ENCODE measurements at regions not wholly inside any gene's neighbourhood (a gene's known extent, or its start where the extent isn't known, plus 50 kb on each side); places are given as distances from the start of the nearest gene placed in this dataset.

- ChIA-PET CTCF (no interaction called here), POLR2A (no interaction called here)
- no peak for TF ChIP-seq TARDBP (IDR thresholded peaks at IDR 0.05)
- TF ChIP-seq BHLHE40 (IDR thresholded peaks at IDR 0.05; ENCODE audit: borderline replicate concordance), result no peak
- TF ChIP-seq L3MBTL2 (conservative IDR thresholded peaks at IDR 0.05), result no peak
- DNase-seq (ENCODE audit: extremely low spot score), result no peak
These were observed 168.9 kb upstream of the NOVA1 start for GRCh38 chr14:26766726-26767125.

- no peak for TF ChIP-seq FOXK2 (IDR thresholded peaks at IDR 0.05)
- TF ChIP-seq HDGF (IDR thresholded peaks at IDR 0.05; ENCODE audit: borderline replicate concordance), result no peak
- no peak for TF ChIP-seq BHLHE40 (IDR thresholded peaks at IDR 0.05; ENCODE audit: borderline replicate concordance)
- no peak for TF ChIP-seq FOXA1 (IDR thresholded peaks at IDR 0.05)
- no peak for TF ChIP-seq ZNF384 (IDR thresholded peaks at IDR 0.05)
- no peak for TF ChIP-seq LEF1 (IDR thresholded peaks at IDR 0.05; ENCODE audit: borderline replicate concordance)
- no peak for TF ChIP-seq ARNT (IDR thresholded peaks at IDR 0.05)
- no peak for TF ChIP-seq FOXM1 (IDR thresholded peaks at IDR 0.05; ENCODE audit: borderline replicate concordance)
- TF ChIP-seq NFRKB (IDR thresholded peaks at IDR 0.05), result no peak
- ChIA-PET POLR2A (no interaction called here), CTCF (no interaction called here)
- no peak for DNase-seq (ENCODE audit: extremely low spot score)
These were observed 176.2 kb upstream of the NOVA1 start for GRCh38 chr14:26773906-26774593.

- CTCF ChIA-PET, result no interaction called here
- POLR2A ChIA-PET, result no interaction called here
- no peak for DNase-seq (ENCODE audit: extremely low spot score)
- TF ChIP-seq FOXK2 (IDR thresholded peaks at IDR 0.05) (no peak), BHLHE40 (IDR thresholded peaks at IDR 0.05; ENCODE audit: borderline replicate concordance) (no peak), SP1 (IDR thresholded peaks at IDR 0.05) (no peak), HDGF (IDR thresholded peaks at IDR 0.05; ENCODE audit: borderline replicate concordance) (no peak), TARDBP (IDR thresholded peaks at IDR 0.05) (no peak), NFRKB (IDR thresholded peaks at IDR 0.05) (no peak), SUZ12 (IDR thresholded peaks at IDR 0.05) (no peak)
These were observed 178.1 kb upstream of the NOVA1 start for GRCh38 chr14:26775765-26776563.

- TF ChIP-seq PKNOX1 (IDR thresholded peaks at IDR 0.05), result no peak
- no peak for TF ChIP-seq CTBP1 (IDR thresholded peaks at IDR 0.05; ENCODE audit: borderline replicate concordance)
- TF ChIP-seq TARDBP (IDR thresholded peaks at IDR 0.05), result no peak
- TF ChIP-seq ARNT (IDR thresholded peaks at IDR 0.05), result no peak
- no peak for TF ChIP-seq HDGF (IDR thresholded peaks at IDR 0.05; ENCODE audit: borderline replicate concordance)
- ChIA-PET POLR2A (no interaction called here), CTCF (no interaction called here)
- no peak for DNase-seq (ENCODE audit: extremely low spot score)
These were observed 193.4 kb upstream of the NOVA1 start for GRCh38 chr14:26791117-26791806.

GRCh38 chr14:26794731-26795130, 196.9 kb upstream of the NOVA1 start:
- ChIA-PET POLR2A (no interaction called here), CTCF (interaction anchor here (0.5 kb wide), 1 partner anchor 452 kb away, joined by 3 read pairs; no protein-coding TSS in a partner anchor)
- TF ChIP-seq NFRKB (IDR thresholded peaks at IDR 0.05) (no peak), LEF1 (IDR thresholded peaks at IDR 0.05; ENCODE audit: borderline replicate concordance) (no peak), L3MBTL2 (conservative IDR thresholded peaks at IDR 0.05) (no peak), BHLHE40 (IDR thresholded peaks at IDR 0.05; ENCODE audit: borderline replicate concordance) (no peak), FOXA1 (IDR thresholded peaks at IDR 0.05) (no peak), SP1 (IDR thresholded peaks at IDR 0.05) (no peak), FOXM1 (IDR thresholded peaks at IDR 0.05; ENCODE audit: borderline replicate concordance) (no peak), ARNT (IDR thresholded peaks at IDR 0.05) (no peak)
- DNase-seq (ENCODE audit: extremely low spot score), result no peak

- no peak for DNase-seq (ENCODE audit: extremely low spot score)
- POLR2A ChIA-PET, result no interaction called here
- no peak for TF ChIP-seq SUZ12 (IDR thresholded peaks at IDR 0.05)
- no peak for TF ChIP-seq SP1 (IDR thresholded peaks at IDR 0.05)
- no peak for TF ChIP-seq L3MBTL2 (conservative IDR thresholded peaks at IDR 0.05)
- TF ChIP-seq LEF1 (IDR thresholded peaks at IDR 0.05; ENCODE audit: borderline replicate concordance), result no peak
- TF ChIP-seq FOXM1 (IDR thresholded peaks at IDR 0.05; ENCODE audit: borderline replicate concordance), result no peak
- no peak for TF ChIP-seq NFRKB (IDR thresholded peaks at IDR 0.05)
- TF ChIP-seq ARNT (IDR thresholded peaks at IDR 0.05), result no peak
- no peak for TF ChIP-seq ELF4 (IDR thresholded peaks at IDR 0.05)
- no peak for TF ChIP-seq HDGF (IDR thresholded peaks at IDR 0.05; ENCODE audit: borderline replicate concordance)
- TF ChIP-seq ZNF384 (IDR thresholded peaks at IDR 0.05), result no peak
- no peak for TF ChIP-seq TARDBP (IDR thresholded peaks at IDR 0.05)
- TF ChIP-seq PKNOX1 (IDR thresholded peaks at IDR 0.05), result no peak
- no peak for TF ChIP-seq BHLHE40 (IDR thresholded peaks at IDR 0.05; ENCODE audit: borderline replicate concordance)
- no peak for TF ChIP-seq FOXK2 (IDR thresholded peaks at IDR 0.05)
- no peak for TF ChIP-seq CTBP1 (IDR thresholded peaks at IDR 0.05; ENCODE audit: borderline replicate concordance)
- CTCF ChIA-PET, result no interaction called here
These were observed 210.6 kb upstream of the NOVA1 start for GRCh38 chr14:26808407-26808806.

GRCh38 chr14:26810631-26811030, 212.8 kb upstream of the NOVA1 start:
- TF ChIP-seq ELF4 (IDR thresholded peaks at IDR 0.05), result no peak
- POLR2A ChIA-PET, result no interaction called here
- no peak for DNase-seq (ENCODE audit: extremely low spot score)
- CTCF ChIA-PET, result no interaction called here

Measured in HEK293T (cell line).